22Rv1 (cell line): ENCODE measurements at regions not wholly inside any gene's neighbourhood (a gene's known extent, or its start where the extent isn't known, plus 50 kb on each side); places are given as distances from the start of the nearest gene placed in this dataset.

ENCODE experiments used
- H3K27ac ChIP-seq: fragments of 450-650 bp; 2 replicates; pipeline ENCODE4 v1.5.1; 2017
- CTCF ChIP-seq: fragments of 450-650 bp; IDR thresholded peaks from 2 replicates; pipeline ENCODE4 v1.5.1; 2017; ENCODE audit warnings: mild to moderate bottlenecking
- ZFX ChIP-seq: fragments of 450-650 bp; IDR thresholded peaks from 2 replicates; pipeline ENCODE4 v1.6.1; 2017; ENCODE audit warnings: antibody characterized with exemption, borderline replicate concordance

GRCh38 chr15:66900586-66901310 lies 164.7 kb upstream of the SMAD3 start:
- no peak overlapping the region for H3K27ac ChIP-seq
- no peak for TF ChIP-seq CTCF
- TF ChIP-seq ZFX = no peak

- H3K27ac ChIP-seq = no peak overlapping the region
- TF ChIP-seq CTCF = no peak
- no peak for TF ChIP-seq ZFX
These were observed 163.9 kb upstream of the SMAD3 start for GRCh38 chr15:66901336-66902100.

- TF ChIP-seq ZFX = no peak
- no peak for TF ChIP-seq CTCF
- H3K27ac ChIP-seq = no peak overlapping the region
These were observed 160.2 kb upstream of the SMAD3 start for GRCh38 chr15:66905185-66905584.

GRCh38 chr15:66905954-66906353 lies 159.4 kb upstream of the SMAD3 start:
- TF ChIP-seq ZFX (no peak), CTCF (peak; percentile 20; the same call in 1 of the 2 replicates)
- no peak overlapping the region for H3K27ac ChIP-seq

GRCh38 chr15:66906668-66907614 lies 158.5 kb upstream of the SMAD3 start:
- no peak overlapping the region for H3K27ac ChIP-seq
- TF ChIP-seq ZFX = no peak

GRCh38 chr15:66907826-66908743 lies 157.3 kb upstream of the SMAD3 start:
- no peak for TF ChIP-seq ZFX
- TF ChIP-seq CTCF = no peak
- H3K27ac ChIP-seq = no peak overlapping the region
